Neural progenitor cell (in vitro differentiated cells): ENCODE measurements at regions not wholly inside any gene's neighbourhood (a gene's known extent, or its start where the extent isn't known, plus 50 kb on each side); places are given as distances from the start of the nearest gene placed in this dataset.

Experiments used
- DNase-seq: peaks from one replicate; pipeline ENCODE4 v3.0.0-alpha.2; 2016; ENCODE audit warnings: low spot score
- H2AFZ ChIP-seq: fragments of 200-600 bp; sonication (generic); replicated peaks from 2 replicates; pipeline ENCODE4 v1.6.1; 2016; ENCODE audit warnings: antibody characterized with exemption
- H3F3A ChIP-seq: fragments of 200-600 bp; sonication (generic); 2 replicates; pipeline ENCODE4 v1.6.1; 2016; ENCODE audit warnings: antibody characterized with exemption, low read depth
- H3K27ac ChIP-seq: fragments of 200-600 bp; sonication (generic); 2 replicates; pipeline ENCODE4 v1.5.1; 2016; ENCODE audit warnings: mild to moderate bottlenecking
- H3K27me3 ChIP-seq: fragments of 200-600 bp; sonication (generic); 2 replicates; pipeline ENCODE4 v1.6.1; 2016; ENCODE audit warnings: mild to moderate bottlenecking, moderate library complexity
- H3K36me3 ChIP-seq: fragments of 200-600 bp; sonication (generic); 2 replicates; pipeline ENCODE4 v1.5.1; 2016
- H3K4me1 ChIP-seq: fragments of 200-600 bp; sonication (generic); 2 replicates; pipeline ENCODE4 v1.6.1; 2016; ENCODE audit warnings: mixed run types
- H3K4me2 ChIP-seq: fragments of 200-600 bp; sonication (generic); 2 replicates; pipeline ENCODE4 v1.6.1; 2016
- H3K4me3 ChIP-seq: fragments of 200-600 bp; sonication (generic); 2 replicates; pipeline ENCODE4 v1.5.1; 2016
- H3K79me2 ChIP-seq: fragments of 200-600 bp; sonication (generic); 2 replicates; pipeline ENCODE4 v1.6.1; 2016; ENCODE audit warnings: low read depth
- H3K9ac ChIP-seq: fragments of 200-600 bp; sonication (generic); 2 replicates; pipeline ENCODE4 v1.6.1; 2016
- H3K9me3 ChIP-seq: fragments of 200-600 bp; sonication (generic); 2 replicates; pipeline ENCODE4 v1.5.1; 2016; ENCODE audit warnings: low read depth
- H4K20me1 ChIP-seq: fragments of 200-600 bp; sonication (generic); 2 replicates; pipeline ENCODE4 v1.6.1; 2016; ENCODE audit warnings: low read depth
- H3K27ac Mint-ChIP-seq: 3 replicates; pipeline ENCODE4 v1.8.0; 2021; ENCODE audit warnings: mixed read lengths
- H3K27me3 Mint-ChIP-seq: 2 replicates; pipeline ENCODE4 v1.8.0; 2022; ENCODE audit warnings: low read depth, mild to moderate bottlenecking, inconsistent platforms, moderate library complexity, mixed read lengths; ENCODE audit not compliant: insufficient read depth
- H3K36me3 Mint-ChIP-seq: 3 replicates; pipeline ENCODE4 v1.8.0; 2021; ENCODE audit warnings: mixed read lengths
- H3K4me1 Mint-ChIP-seq: 3 replicates; pipeline ENCODE4 v1.8.0; 2021; ENCODE audit warnings: mixed read lengths
- H3K4me3 Mint-ChIP-seq: 3 replicates; pipeline ENCODE4 v1.8.0; 2021; ENCODE audit warnings: mild to moderate bottlenecking, moderate library complexity, mixed read lengths
- H3K9me3 Mint-ChIP-seq: 3 replicates; pipeline ENCODE4 v1.8.0; 2020; ENCODE audit warnings: mixed read lengths
- EZH2 ChIP-seq: fragments of 200-600 bp; sonication (generic); IDR thresholded peaks from 2 replicates; pipeline ENCODE4 v1.6.1; 2017; ENCODE audit warnings: antibody characterized with exemption, mild to moderate bottlenecking, moderate library complexity
- EZH2phosphoT487 ChIP-seq: fragments of 200-600 bp; sonication (generic); IDR thresholded peaks from 2 replicates; pipeline ENCODE4 v1.6.1; 2017; ENCODE audit warnings: antibody characterized with exemption
- TF ChIP-seq, protein P1 (sequence below): fragments of 200-600 bp; sonication (generic); IDR thresholded peaks from 2 replicates; pipeline ENCODE4 v1.5.1; 2017; ENCODE audit warnings: antibody characterized with exemption, mild to moderate bottlenecking

- Mint-ChIP-seq H3K4me3 (no peak overlapping the region), H3K36me3 (no peaks in the 10 kb centered on the region), H3K27ac (peak overlapping the region; percentile 28), H3K27me3 (peaks cover 2% of the 10 kb centered on the region), H3K4me1 (peaks cover 44% of the 10 kb centered on the region), H3K9me3 (peaks cover 5% of the 10 kb centered on the region)
- H3K36me3 ChIP-seq: no peaks in the 10 kb centered on the region
- no peaks in the 10 kb centered on the region for H3K79me2 ChIP-seq
- H3K4me3 ChIP-seq: no peak overlapping the region
- peaks cover 20% of the 10 kb centered on the region for H3F3A ChIP-seq
- no peaks in the 10 kb centered on the region for H3K27me3 ChIP-seq
- no peak overlapping the region for H3K9ac ChIP-seq
- H3K4me1 ChIP-seq: peaks cover 20% of the 10 kb centered on the region
- H3K4me2 ChIP-seq: no peak overlapping the region
- H2AFZ ChIP-seq: no peak overlapping the region
- TF ChIP-seq EZH2 (no peak), EZH2phosphoT487 (no peak)
- TF ChIP-seq, protein P1, sequence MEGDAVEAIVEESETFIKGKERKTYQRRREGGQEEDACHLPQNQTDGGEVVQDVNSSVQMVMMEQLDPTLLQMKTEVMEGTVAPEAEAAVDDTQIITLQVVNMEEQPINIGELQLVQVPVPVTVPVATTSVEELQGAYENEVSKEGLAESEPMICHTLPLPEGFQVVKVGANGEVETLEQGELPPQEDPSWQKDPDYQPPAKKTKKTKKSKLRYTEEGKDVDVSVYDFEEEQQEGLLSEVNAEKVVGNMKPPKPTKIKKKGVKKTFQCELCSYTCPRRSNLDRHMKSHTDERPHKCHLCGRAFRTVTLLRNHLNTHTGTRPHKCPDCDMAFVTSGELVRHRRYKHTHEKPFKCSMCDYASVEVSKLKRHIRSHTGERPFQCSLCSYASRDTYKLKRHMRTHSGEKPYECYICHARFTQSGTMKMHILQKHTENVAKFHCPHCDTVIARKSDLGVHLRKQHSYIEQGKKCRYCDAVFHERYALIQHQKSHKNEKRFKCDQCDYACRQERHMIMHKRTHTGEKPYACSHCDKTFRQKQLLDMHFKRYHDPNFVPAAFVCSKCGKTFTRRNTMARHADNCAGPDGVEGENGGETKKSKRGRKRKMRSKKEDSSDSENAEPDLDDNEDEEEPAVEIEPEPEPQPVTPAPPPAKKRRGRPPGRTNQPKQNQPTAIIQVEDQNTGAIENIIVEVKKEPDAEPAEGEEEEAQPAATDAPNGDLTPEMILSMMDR: no peak
- H3K9me3 ChIP-seq: no peaks in the 10 kb centered on the region
- H3K27ac ChIP-seq: no peak overlapping the region
- no peak for DNase-seq
- H4K20me1 ChIP-seq: no peaks in the 10 kb centered on the region
Observed at GRCh38 chr14:54346257-54346656, 50.5 kb upstream of the CDKN3 start.
